Hepatocyte (in vitro differentiated cells): ENCODE measurements at regions not wholly inside any gene's neighbourhood (a gene's known extent, or its start where the extent isn't known, plus 50 kb on each side); places are given as distances from the start of the nearest gene placed in this dataset.

Source experiments
- DNase-seq: peaks from one replicate; pipeline ENCODE4 v3.0.0-alpha.2; 2016; ENCODE audit warnings: low spot score
- H2AFZ ChIP-seq: fragments of 200-600 bp; sonication (generic); 2 replicates; pipeline ENCODE4 v1.6.0; 2016; ENCODE audit warnings: antibody characterized with exemption, mild to moderate bottlenecking
- H3K27ac ChIP-seq: fragments of 200-600 bp; sonication (generic); 2 replicates; pipeline ENCODE4 v1.5.1; 2016; ENCODE audit warnings: mild to moderate bottlenecking
- H3K27me3 ChIP-seq: fragments of 200-600 bp; sonication (generic); 2 replicates; pipeline ENCODE4 v1.6.1; 2016
- H3K36me3 ChIP-seq: fragments of 200-600 bp; sonication (generic); replicated peaks from 2 replicates; pipeline ENCODE4 v1.5.1; 2016; ENCODE audit warnings: low read depth; ENCODE audit not compliant: insufficient read depth
- H3K4me1 ChIP-seq: fragments of 200-600 bp; sonication (generic); 2 replicates; pipeline ENCODE4 v1.5.1; 2016; ENCODE audit warnings: mild to moderate bottlenecking, moderate library complexity; ENCODE audit not compliant: insufficient read depth
- H3K4me2 ChIP-seq: fragments of 200-600 bp; sonication (generic); 2 replicates; pipeline ENCODE4 v1.6.0; 2016
- H3K4me3 ChIP-seq: fragments of 200-600 bp; sonication (generic); 2 replicates; pipeline ENCODE4 v1.5.1; 2016; ENCODE audit warnings: mild to moderate bottlenecking
- H3K79me2 ChIP-seq: fragments of 200-600 bp; sonication (generic); 2 replicates; pipeline ENCODE4 v1.6.0; 2017; ENCODE audit warnings: mild to moderate bottlenecking
- H3K9me2 ChIP-seq: fragments of 200-600 bp; sonication (generic); replicated peaks from 2 replicates; pipeline ENCODE4 v1.6.0; 2017; ENCODE audit warnings: mild to moderate bottlenecking; ENCODE audit not compliant: insufficient read depth
- H3K9me3 ChIP-seq: fragments of 200-600 bp; sonication (generic); 2 replicates; pipeline ENCODE4 v1.5.1; 2016; ENCODE audit warnings: low read depth, mild to moderate bottlenecking
- H4K20me1 ChIP-seq: fragments of 200-600 bp; sonication (generic); 2 replicates; pipeline ENCODE4 v1.6.0; 2016; ENCODE audit warnings: mild to moderate bottlenecking; ENCODE audit not compliant: insufficient read depth, poor library complexity, severe bottlenecking
- CTCF ChIP-seq: fragments of 200-600 bp; sonication (generic); IDR thresholded peaks from 2 replicates; pipeline ENCODE4 v1.5.1; 2016; ENCODE audit warnings: antibody characterized with exemption, mild to moderate bottlenecking; ENCODE audit not compliant: poor library complexity
- EZH2 ChIP-seq: fragments of 200-600 bp; sonication (generic); IDR thresholded peaks from 2 replicates; pipeline ENCODE4 v1.6.1; 2016; ENCODE audit warnings: antibody characterized with exemption, mild to moderate bottlenecking, borderline replicate concordance
- EZH2phosphoT487 ChIP-seq: fragments of 200-600 bp; sonication (generic); IDR thresholded peaks from one replicate; pipeline ENCODE4 v1.6.1; 2018; ENCODE audit warnings: antibody characterized with exemption, mild to moderate bottlenecking, low read depth, moderate library complexity; ENCODE audit not compliant: unreplicated experiment, severe bottlenecking
- WGBS: methylation state at CpG from one replicate; pipeline ENCODE4 v1.1.6; 2016; ENCODE audit warnings: low lambda C conversion rate; ENCODE audit errors: missing lambda C conversion rate; 5-methylcytosine and 5-hydroxymethylcytosine counted together

GRCh38 chr11:27898166-27898565, 197.9 kb upstream of the BDNF start:
- no peak overlapping the region for H3K4me3 ChIP-seq
- no peak overlapping the region for H3K4me2 ChIP-seq
- 89% methylated on average over 2 of the region's 2 CpGs for WGBS
- no peaks in the 10 kb centered on the region for H3K9me2 ChIP-seq
- no peaks in the 10 kb centered on the region for H3K79me2 ChIP-seq
- no peak for DNase-seq
- no peak overlapping the region for H3K27ac ChIP-seq
- no peaks in the 10 kb centered on the region for H3K9me3 ChIP-seq
- no peaks in the 10 kb centered on the region for H3K4me1 ChIP-seq
- H3K27me3 ChIP-seq: no peaks in the 10 kb centered on the region
- no peaks in the 10 kb centered on the region for H3K36me3 ChIP-seq
- H4K20me1 ChIP-seq: no peaks in the 10 kb centered on the region
- no peak overlapping the region for H2AFZ ChIP-seq
- TF ChIP-seq EZH2 (no peak), EZH2phosphoT487 (no peak), CTCF (no peak)

GRCh38 chr11:27896096-27896495, 195.8 kb upstream of the BDNF start:
- H3K27ac ChIP-seq: no peak overlapping the region
- no peak overlapping the region for H3K4me3 ChIP-seq
- no peaks in the 10 kb centered on the region for H3K9me2 ChIP-seq
- TF ChIP-seq CTCF (no peak), EZH2phosphoT487 (no peak), EZH2 (no peak)
- H4K20me1 ChIP-seq: no peaks in the 10 kb centered on the region
- no peaks in the 10 kb centered on the region for H3K79me2 ChIP-seq
- H3K4me1 ChIP-seq: no peaks in the 10 kb centered on the region
- no peaks in the 10 kb centered on the region for H3K27me3 ChIP-seq
- no peak overlapping the region for H3K4me2 ChIP-seq
- no peak overlapping the region for H2AFZ ChIP-seq
- DNase-seq: no peak
- no peaks in the 10 kb centered on the region for H3K9me3 ChIP-seq
- no peaks in the 10 kb centered on the region for H3K36me3 ChIP-seq

GRCh38 chr11:27894552-27894951, 194.3 kb upstream of the BDNF start:
- DNase-seq: no peak
- H3K27me3 ChIP-seq: no peaks in the 10 kb centered on the region
- H4K20me1 ChIP-seq: no peaks in the 10 kb centered on the region
- no peaks in the 10 kb centered on the region for H3K79me2 ChIP-seq
- no peaks in the 10 kb centered on the region for H3K9me3 ChIP-seq
- TF ChIP-seq CTCF (no peak), EZH2 (no peak), EZH2phosphoT487 (no peak)
- WGBS: 81% methylated on average over 4 of the region's 4 CpGs
- no peak overlapping the region for H3K4me2 ChIP-seq
- no peak overlapping the region for H3K4me3 ChIP-seq
- no peak overlapping the region for H2AFZ ChIP-seq
- no peak overlapping the region for H3K27ac ChIP-seq
- no peaks in the 10 kb centered on the region for H3K9me2 ChIP-seq
- H3K36me3 ChIP-seq: no peaks in the 10 kb centered on the region
- no peaks in the 10 kb centered on the region for H3K4me1 ChIP-seq

GRCh38 chr11:27886857-27887256, 186.6 kb upstream of the BDNF start:
- Histone ChIP-seq H2AFZ (no peak overlapping the region), H3K4me2 (no peak overlapping the region), H3K4me3 (no peak overlapping the region), H3K27ac (no peak overlapping the region), H3K9me2 (no peaks in the 10 kb centered on the region), H3K4me1 (peaks cover 3% of the 10 kb centered on the region), H3K27me3 (no peaks in the 10 kb centered on the region), H3K36me3 (no peaks in the 10 kb centered on the region), H3K9me3 (no peaks in the 10 kb centered on the region), H4K20me1 (no peaks in the 10 kb centered on the region), H3K79me2 (no peaks in the 10 kb centered on the region)
- no peak for DNase-seq
- TF ChIP-seq EZH2phosphoT487 (no peak), CTCF (no peak), EZH2 (no peak)
- WGBS: 58% methylated on average over 3 of the region's 3 CpGs
